ENCODE measurements at regions not wholly inside any gene's neighbourhood (a gene's known extent, or its start where the extent isn't known, plus 50 kb on each side); places are given as distances from the start of the nearest gene placed in this dataset.
"Not testable (repeated sequence)": the region's sequence is repeated elsewhere in the genome, so short reads cannot be mapped to it uniquely, and the experiment has no call there.

- Mint-ChIP-seq H3K36me3 (ENCODE audit: low read depth) (no peaks in the 10 kb centered on the region), H3K4me3 (no peak overlapping the region), H3K4me1 (ENCODE audit: low read depth) (no peaks in the 10 kb centered on the region), H3K27me3 (ENCODE audit: low read depth) (peaks cover 8% of the 10 kb centered on the region), H3K27ac (no peak overlapping the region), H3K9me3 (no peaks in the 10 kb centered on the region)
Observed at GRCh38 chr2:37746883-37747282, 75.4 kb upstream of the CDC42EP3 start.

GRCh38 chr2:37748541-37748940 is 77.1 kb upstream of the CDC42EP3 start:
- H3K36me3 Mint-ChIP-seq (ENCODE audit: low read depth), result no peaks in the 10 kb centered on the region
- no peaks in the 10 kb centered on the region for H3K9me3 Mint-ChIP-seq
- H3K4me3 Mint-ChIP-seq, result no peak overlapping the region
- H3K27ac Mint-ChIP-seq, result no peak overlapping the region
- peaks cover 8% of the 10 kb centered on the region for H3K27me3 Mint-ChIP-seq (ENCODE audit: low read depth)
- H3K4me1 Mint-ChIP-seq (ENCODE audit: low read depth), result no peaks in the 10 kb centered on the region

GRCh38 chr2:37750286-37750685 is 78.8 kb upstream of the CDC42EP3 start:
- not testable (repeated sequence) for H3K9me3 Mint-ChIP-seq; H3K27me3 Mint-ChIP-seq (ENCODE audit: low read depth); H3K36me3 Mint-ChIP-seq (ENCODE audit: low read depth); H3K4me3 Mint-ChIP-seq; H3K27ac Mint-ChIP-seq; H3K4me1 Mint-ChIP-seq (ENCODE audit: low read depth)

- Mint-ChIP-seq H3K27ac (no peak overlapping the region), H3K36me3 (ENCODE audit: low read depth) (no peaks in the 10 kb centered on the region), H3K9me3 (no peaks in the 10 kb centered on the region), H3K4me1 (ENCODE audit: low read depth) (no peaks in the 10 kb centered on the region), H3K4me3 (no peak overlapping the region), H3K27me3 (ENCODE audit: low read depth) (no peaks in the 10 kb centered on the region)
Observed at GRCh38 chr2:37752766-37753165, 81.3 kb upstream of the CDC42EP3 start.

- H3K36me3 Mint-ChIP-seq (ENCODE audit: low read depth), result no peaks in the 10 kb centered on the region
- H3K9me3 Mint-ChIP-seq, result no peaks in the 10 kb centered on the region
- H3K4me1 Mint-ChIP-seq (ENCODE audit: low read depth), result no peaks in the 10 kb centered on the region
- H3K27ac Mint-ChIP-seq, result no peak overlapping the region
- no peaks in the 10 kb centered on the region for H3K27me3 Mint-ChIP-seq (ENCODE audit: low read depth)
- H3K4me3 Mint-ChIP-seq, result no peak overlapping the region
Observed at GRCh38 chr2:37753758-37754157, 82.3 kb upstream of the CDC42EP3 start.

GRCh38 chr2:37755961-37756559 is 84.6 kb upstream of the CDC42EP3 start:
- not testable (repeated sequence) for H3K9me3 Mint-ChIP-seq; H3K4me3 Mint-ChIP-seq; H3K27me3 Mint-ChIP-seq (ENCODE audit: low read depth); H3K4me1 Mint-ChIP-seq (ENCODE audit: low read depth); H3K36me3 Mint-ChIP-seq (ENCODE audit: low read depth); H3K27ac Mint-ChIP-seq

GRCh38 chr2:37757456-37757855 is 86.0 kb upstream of the CDC42EP3 start:
- not testable (repeated sequence) for H3K36me3 Mint-ChIP-seq (ENCODE audit: low read depth); H3K4me3 Mint-ChIP-seq; H3K27ac Mint-ChIP-seq

GRCh38 chr2:37758141-37758601 is 86.7 kb upstream of the CDC42EP3 start:
- H3K4me3 Mint-ChIP-seq; H3K9me3 Mint-ChIP-seq; H3K4me1 Mint-ChIP-seq (ENCODE audit: low read depth); H3K27ac Mint-ChIP-seq; H3K36me3 Mint-ChIP-seq (ENCODE audit: low read depth); H3K27me3 Mint-ChIP-seq (ENCODE audit: low read depth): not testable (repeated sequence)

More at GRCh38 chr2:37757456-37757855, 86.0 kb upstream of the CDC42EP3 start:
- not testable (repeated sequence) for H3K27me3 Mint-ChIP-seq (ENCODE audit: low read depth); H3K4me1 Mint-ChIP-seq (ENCODE audit: low read depth); H3K9me3 Mint-ChIP-seq

- not testable (repeated sequence) for H3K4me3 Mint-ChIP-seq; H3K36me3 Mint-ChIP-seq (ENCODE audit: low read depth); H3K4me1 Mint-ChIP-seq (ENCODE audit: low read depth); H3K9me3 Mint-ChIP-seq; H3K27ac Mint-ChIP-seq; H3K27me3 Mint-ChIP-seq (ENCODE audit: low read depth)
Observed at GRCh38 chr2:37759989-37760388, 88.5 kb upstream of the CDC42EP3 start.

GRCh38 chr2:37760471-37760870 is 89.0 kb upstream of the CDC42EP3 start:
- no peaks in the 10 kb centered on the region for H3K36me3 Mint-ChIP-seq (ENCODE audit: low read depth)
- H3K27me3 Mint-ChIP-seq (ENCODE audit: low read depth), result no peaks in the 10 kb centered on the region
- H3K9me3 Mint-ChIP-seq, result no peaks in the 10 kb centered on the region
- H3K4me1 Mint-ChIP-seq (ENCODE audit: low read depth), result no peaks in the 10 kb centered on the region
- no peak overlapping the region for H3K4me3 Mint-ChIP-seq
- H3K27ac Mint-ChIP-seq, result no peak overlapping the region

GRCh38 chr2:37762281-37762680 is 90.8 kb upstream of the CDC42EP3 start:
- H3K4me1 Mint-ChIP-seq (ENCODE audit: low read depth); H3K27ac Mint-ChIP-seq; H3K27me3 Mint-ChIP-seq (ENCODE audit: low read depth); H3K36me3 Mint-ChIP-seq (ENCODE audit: low read depth); H3K9me3 Mint-ChIP-seq; H3K4me3 Mint-ChIP-seq: not testable (repeated sequence)

GRCh38 chr2:37764739-37765138 is 93.3 kb upstream of the CDC42EP3 start:
- Mint-ChIP-seq H3K4me3 (no peak overlapping the region), H3K27ac (no peak overlapping the region), H3K36me3 (ENCODE audit: low read depth) (no peaks in the 10 kb centered on the region), H3K9me3 (no peaks in the 10 kb centered on the region), H3K4me1 (ENCODE audit: low read depth) (no peaks in the 10 kb centered on the region), H3K27me3 (ENCODE audit: low read depth) (no peaks in the 10 kb centered on the region)

GRCh38 chr2:37766106-37766505 is 94.7 kb upstream of the CDC42EP3 start:
- H3K27me3 Mint-ChIP-seq (ENCODE audit: low read depth), result no peaks in the 10 kb centered on the region
- no peaks in the 10 kb centered on the region for H3K36me3 Mint-ChIP-seq (ENCODE audit: low read depth)
- H3K9me3 Mint-ChIP-seq, result no peaks in the 10 kb centered on the region
- H3K27ac Mint-ChIP-seq, result no peak overlapping the region
- no peak overlapping the region for H3K4me3 Mint-ChIP-seq
- no peaks in the 10 kb centered on the region for H3K4me1 Mint-ChIP-seq (ENCODE audit: low read depth)

GRCh38 chr2:37767046-37767445 is 95.6 kb upstream of the CDC42EP3 start:
- no peaks in the 10 kb centered on the region for H3K4me1 Mint-ChIP-seq (ENCODE audit: low read depth)
- H3K27me3 Mint-ChIP-seq (ENCODE audit: low read depth), result no peaks in the 10 kb centered on the region
- H3K27ac Mint-ChIP-seq, result no peak overlapping the region
- H3K9me3 Mint-ChIP-seq, result no peaks in the 10 kb centered on the region
- H3K36me3 Mint-ChIP-seq (ENCODE audit: low read depth), result no peaks in the 10 kb centered on the region
- H3K4me3 Mint-ChIP-seq, result no peak overlapping the region

- no peaks in the 10 kb centered on the region for H3K36me3 Mint-ChIP-seq (ENCODE audit: low read depth)
- H3K4me3 Mint-ChIP-seq, result no peak overlapping the region
- H3K27ac Mint-ChIP-seq, result no peak overlapping the region
- no peaks in the 10 kb centered on the region for H3K27me3 Mint-ChIP-seq (ENCODE audit: low read depth)
- H3K9me3 Mint-ChIP-seq, result no peaks in the 10 kb centered on the region
- H3K4me1 Mint-ChIP-seq (ENCODE audit: low read depth), result no peaks in the 10 kb centered on the region
Observed at GRCh38 chr2:37767959-37768925, 96.8 kb upstream of the CDC42EP3 start.

Measured in T-helper 1 cell treated with Interleukin-12 subunit alpha and Interleukin-12 subunit beta and Interleukin-4 antibody, amounts not matched to agents 30 μg/mL and 1 μg/mL, for 36 hours (primary cell).